ENCODE measurements at regions not wholly inside any gene's neighbourhood (a gene's known extent, or its start where the extent isn't known, plus 50 kb on each side); places are given as distances from the start of the nearest gene placed in this dataset.
"Not testable (repeated sequence)": the region's sequence is repeated elsewhere in the genome, so short reads cannot be mapped to it uniquely, and the experiment has no call there.

DNA sequence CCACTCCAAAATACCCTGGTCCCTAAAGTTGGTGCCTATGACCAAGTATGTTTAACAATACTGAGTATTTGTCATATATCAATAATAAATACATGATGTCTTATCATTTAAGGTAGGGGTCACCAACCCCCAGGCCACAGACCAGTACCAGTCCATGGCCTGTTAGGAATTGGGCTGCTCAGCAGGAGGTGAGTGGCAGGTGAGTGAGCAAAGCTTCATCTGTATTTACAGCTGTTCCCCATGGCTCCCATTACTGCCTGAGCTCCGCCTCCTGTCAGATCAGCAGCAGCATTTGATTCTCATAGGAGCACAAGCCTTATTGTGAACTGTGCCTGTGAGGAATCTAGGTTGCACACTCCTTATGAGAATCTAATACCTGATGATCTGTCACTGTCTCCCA, 126.2 kb downstream of the HNRNPD start:
- DNase-seq (ENCODE audit: low read depth in 2 of 2): no peak

DNA sequence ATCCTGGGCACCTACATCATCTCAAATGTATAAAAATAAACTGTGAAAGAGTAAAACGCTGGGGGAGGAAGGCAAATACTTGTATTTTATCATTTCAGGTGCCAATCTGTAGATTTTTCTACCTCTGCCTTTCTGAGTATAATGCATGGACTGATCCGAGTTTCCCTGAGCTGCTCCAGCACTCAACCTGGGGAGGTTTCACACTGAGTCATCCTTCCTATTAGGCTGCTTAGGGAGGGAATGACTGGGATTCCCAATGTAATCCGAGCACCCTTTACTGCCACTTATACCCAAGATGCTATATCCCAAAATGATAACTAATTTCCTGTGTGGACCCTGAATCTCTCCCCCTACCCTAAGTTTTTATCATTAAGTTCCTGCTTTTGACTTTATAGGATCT, 126.6 kb downstream of the HNRNPD start:
- DNase-seq (ENCODE audit: low read depth in 2 of 2): no peak

DNA sequence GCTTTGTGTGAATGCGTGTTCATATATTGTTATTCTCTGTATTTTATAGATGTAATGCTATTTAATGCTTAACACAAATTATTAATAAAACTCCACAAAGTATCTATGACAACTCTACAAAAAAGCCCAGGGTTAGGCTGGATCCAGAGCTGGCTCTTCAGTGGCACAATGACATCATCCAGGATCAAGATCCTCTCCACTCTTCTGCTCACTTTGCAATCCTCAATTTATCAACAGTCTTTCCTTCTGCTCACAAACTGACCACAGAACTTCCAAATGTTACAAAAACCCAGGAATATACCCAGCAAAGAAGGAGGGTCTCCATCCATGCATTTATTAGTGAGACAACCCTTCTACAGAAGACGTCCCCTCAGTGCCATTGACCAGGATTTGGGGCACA, 132.3 kb downstream of the HNRNPD start:
- no peak for DNase-seq (ENCODE audit: low read depth in 2 of 2)

DNA sequence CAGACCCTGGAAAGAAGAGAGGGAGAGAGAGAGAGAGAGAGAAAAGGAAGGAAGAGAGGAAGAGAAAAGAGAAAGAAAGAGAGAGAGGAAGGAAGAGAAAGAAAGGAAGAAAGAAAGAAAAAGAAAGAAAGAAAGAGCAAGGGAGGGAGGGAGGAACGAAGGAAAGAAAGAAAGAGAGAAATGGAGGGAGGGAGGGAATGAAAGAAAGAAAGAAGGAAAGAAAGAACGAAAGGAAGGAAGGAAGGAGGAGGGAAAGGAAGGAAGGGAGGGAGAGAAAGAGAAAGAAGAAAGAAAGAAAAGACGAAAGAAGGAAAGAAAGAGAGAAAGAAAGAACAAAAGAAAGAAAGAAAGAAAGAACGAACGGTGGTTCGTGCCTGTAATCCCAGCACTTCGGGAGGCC, 133.4 kb downstream of the HNRNPD start:
- no peak for DNase-seq (ENCODE audit: low read depth in 2 of 2)

DNA sequence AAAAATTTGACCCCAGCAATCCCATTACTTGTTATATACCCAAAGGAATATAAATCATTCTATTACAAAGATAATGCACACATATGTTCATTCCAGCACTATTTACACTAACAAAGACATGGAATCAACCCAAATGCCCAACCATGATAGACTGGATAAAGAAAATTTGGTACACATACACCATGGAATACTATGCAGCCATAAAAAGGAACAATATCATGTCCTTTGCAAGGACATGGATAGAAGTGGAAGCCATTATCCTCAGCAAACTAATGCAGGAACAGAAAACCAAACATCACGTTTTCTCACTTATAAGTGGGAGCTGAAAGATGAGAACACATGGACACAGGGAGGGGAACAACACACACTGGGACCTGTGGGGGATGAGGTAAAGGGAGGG, 136.6 kb downstream of the HNRNPD start:
- DNase-seq (ENCODE audit: low read depth in 2 of 2): not testable (repeated sequence)

- no peak for DNase-seq (ENCODE audit: low read depth in 2 of 2)
Measured at GRCh38 chr4:82235346-82235745, 138.4 kb downstream of the HNRNPD start.

DNA sequence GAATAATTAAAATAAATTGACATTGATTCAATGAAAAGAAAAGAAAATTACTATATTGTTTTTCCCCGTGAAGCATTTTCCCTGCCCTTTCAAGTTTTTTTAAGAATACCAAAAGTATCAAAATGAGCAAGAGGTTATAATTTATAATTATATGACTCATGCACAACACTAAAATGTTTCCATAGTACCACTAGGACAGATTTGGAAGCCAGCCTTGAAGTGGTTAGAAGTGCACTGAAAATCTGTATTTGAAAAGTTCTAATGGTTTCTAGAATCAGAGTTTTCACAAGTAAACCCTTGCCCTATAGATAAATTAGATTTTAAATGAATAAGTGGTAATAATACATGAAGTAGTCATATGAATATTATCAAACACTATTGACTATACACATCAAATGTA, 140.9 kb downstream of the HNRNPD start:
- no peak for DNase-seq (ENCODE audit: low read depth in 2 of 2)

DNA sequence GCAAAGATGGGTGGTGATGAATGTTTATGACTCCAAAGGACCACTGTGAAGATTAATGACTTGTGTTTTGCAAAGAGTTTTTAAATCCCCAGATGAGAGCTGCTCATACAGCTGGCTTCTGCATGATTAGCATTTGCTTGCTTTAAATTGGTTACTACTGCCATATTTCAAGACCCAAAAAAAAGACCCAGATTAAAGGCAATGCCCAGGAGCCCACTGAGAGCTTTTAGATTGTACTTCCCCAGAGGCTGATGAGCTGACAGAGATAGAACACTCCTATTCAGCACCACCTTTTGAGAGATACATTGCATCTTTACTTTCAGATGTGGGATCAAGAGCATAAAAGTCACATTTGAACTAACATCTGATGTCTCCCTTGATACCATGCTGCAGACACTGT, 142.0 kb downstream of the HNRNPD start:
- no peak for DNase-seq (ENCODE audit: low read depth in 2 of 2)

DNA sequence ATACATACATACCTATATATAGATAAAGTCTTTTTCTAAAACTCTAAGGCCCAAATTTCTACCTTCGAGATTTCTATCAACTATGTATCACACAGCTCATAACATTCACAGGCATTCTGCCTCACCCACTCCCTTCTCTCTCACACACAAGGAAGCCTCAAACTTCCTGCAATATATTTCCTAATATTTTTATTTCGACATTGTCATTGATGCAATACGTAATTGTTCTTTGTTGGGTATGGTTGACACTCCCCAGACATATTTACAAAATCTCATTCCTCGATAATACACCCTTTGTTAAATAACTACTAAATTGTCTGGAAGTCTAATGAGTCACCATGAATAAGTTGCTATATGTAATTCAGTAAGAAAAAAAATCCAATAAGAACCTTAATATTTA, 143.5 kb downstream of the HNRNPD start:
- DNase-seq (ENCODE audit: low read depth in 2 of 2): no peak

DNA sequence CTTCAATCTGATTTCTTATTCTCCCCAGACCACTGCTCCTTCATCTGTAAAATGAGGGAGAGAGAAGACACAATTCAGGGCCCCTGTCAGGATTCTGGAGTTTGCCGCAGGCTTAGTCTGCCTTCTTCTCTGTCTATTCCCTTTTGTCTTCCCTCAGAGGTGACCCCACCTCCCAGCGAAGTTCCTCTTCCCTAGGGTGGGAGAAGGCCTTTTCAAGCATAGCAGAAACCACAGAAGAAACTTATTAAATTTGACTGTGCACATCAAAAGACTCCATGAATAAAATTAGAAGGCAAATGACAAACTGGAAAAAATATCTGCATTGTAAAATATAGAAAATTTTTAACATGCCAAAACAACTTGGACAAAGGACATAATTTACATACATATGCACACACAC, 148.8 kb downstream of the HNRNPD start:
- DNase-seq (ENCODE audit: low read depth in 2 of 2): no peak

DNA sequence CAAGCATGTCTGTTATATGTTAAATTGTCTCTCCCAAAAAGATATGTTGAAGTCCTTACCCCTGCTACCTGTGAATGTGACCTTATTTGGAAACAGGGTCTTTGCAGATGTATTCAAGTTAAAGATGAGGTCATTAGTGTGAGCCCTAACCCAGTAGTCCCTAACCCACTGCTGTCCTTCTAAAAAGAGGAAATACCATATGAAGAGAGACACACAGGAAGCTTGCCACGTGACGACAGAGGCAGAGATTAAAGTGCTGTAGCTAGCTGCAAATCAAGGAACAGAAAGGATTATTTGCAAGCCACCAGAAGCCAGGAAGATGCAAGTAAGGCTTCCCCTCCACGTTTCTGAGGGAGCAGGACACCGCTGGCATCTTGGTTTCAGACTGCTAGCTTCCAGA, 150.1 kb downstream of the HNRNPD start:
- no peak for DNase-seq (ENCODE audit: low read depth in 2 of 2)

- DNase-seq (ENCODE audit: low read depth in 2 of 2): no peak
Measured at GRCh38 chr4:82219346-82219745, 154.4 kb downstream of the HNRNPD start.

DNA sequence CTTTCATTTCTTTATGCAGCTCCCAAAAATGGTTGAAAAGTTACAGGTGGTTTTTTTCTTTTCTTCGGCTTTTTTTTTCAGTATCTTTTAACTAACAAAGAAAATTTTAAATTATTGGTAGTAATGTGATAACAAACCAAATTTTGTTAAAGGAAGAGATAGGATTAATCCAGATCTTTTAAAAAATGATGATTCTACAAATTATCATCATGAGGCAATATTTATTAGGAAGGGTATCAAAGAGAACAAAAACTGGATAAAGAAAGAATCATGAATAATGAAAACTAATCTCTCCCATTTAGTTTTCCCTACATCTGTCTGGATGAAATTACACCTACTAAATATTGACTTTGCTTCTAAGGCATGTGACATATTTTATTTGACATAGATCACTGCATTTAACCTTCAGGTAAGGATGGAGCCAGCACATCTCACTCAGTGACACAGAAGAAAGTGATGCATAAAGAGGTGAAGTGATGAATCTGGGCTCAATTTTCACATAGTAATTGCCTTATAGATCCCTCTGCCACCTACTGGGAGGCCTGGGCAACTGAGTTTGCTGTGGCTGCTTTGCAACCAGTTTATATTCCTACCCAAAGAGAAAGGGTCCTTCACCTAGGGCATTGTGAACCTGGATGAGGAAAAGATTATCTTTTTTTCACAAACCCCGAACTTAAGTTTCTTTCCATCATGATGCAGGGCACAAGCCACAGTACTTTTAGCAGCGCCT, 155.6 kb downstream of the HNRNPD start:
- DNase-seq (ENCODE audit: low read depth in 2 of 2): no peak

DNA sequence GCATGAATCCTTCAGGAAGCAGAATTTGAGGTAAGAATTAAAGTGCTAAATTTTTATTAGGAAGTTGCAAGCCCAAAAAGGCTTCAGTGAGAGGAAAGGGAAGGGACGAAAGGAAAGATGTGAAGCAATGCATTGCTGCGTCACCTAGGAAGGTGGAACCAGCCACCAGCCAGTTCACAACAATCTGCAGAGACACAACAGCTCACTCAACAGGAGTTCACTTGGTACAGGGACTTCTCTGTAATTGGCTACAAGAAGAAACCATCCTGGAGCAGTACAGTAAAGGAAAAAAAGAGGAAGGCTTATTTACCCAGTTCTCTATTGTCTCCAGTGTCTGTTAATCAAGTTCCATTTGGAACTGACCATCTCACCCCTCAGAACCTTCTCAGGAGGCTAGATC, 157.6 kb downstream of the HNRNPD start:
- DNase-seq (ENCODE audit: low read depth in 2 of 2): no peak

GRCh38 chr4:82215800-82216199, 158.0 kb downstream of the HNRNPD start:
- DNase-seq (ENCODE audit: low read depth in 2 of 2): no peak

DNA sequence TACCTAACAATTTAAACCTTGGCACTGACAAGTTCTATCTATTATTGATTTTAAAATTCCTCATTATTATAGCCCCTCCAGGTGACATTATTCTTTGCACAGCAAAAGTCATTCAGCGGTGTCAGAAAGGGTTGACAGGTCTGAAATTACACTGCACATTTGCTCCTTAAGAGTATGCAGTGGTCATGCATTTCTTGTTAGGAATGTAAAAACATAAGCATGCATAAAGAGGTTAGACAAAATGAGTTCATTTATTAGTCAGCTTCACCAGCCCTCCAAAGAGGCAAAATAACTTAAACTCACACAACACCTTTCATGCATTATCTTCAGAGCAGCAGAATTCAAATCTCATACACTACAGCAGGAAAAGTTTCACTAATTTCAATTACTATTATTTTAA, 158.8 kb downstream of the HNRNPD start:
- DNase-seq (ENCODE audit: low read depth in 2 of 2): no peak

DNA sequence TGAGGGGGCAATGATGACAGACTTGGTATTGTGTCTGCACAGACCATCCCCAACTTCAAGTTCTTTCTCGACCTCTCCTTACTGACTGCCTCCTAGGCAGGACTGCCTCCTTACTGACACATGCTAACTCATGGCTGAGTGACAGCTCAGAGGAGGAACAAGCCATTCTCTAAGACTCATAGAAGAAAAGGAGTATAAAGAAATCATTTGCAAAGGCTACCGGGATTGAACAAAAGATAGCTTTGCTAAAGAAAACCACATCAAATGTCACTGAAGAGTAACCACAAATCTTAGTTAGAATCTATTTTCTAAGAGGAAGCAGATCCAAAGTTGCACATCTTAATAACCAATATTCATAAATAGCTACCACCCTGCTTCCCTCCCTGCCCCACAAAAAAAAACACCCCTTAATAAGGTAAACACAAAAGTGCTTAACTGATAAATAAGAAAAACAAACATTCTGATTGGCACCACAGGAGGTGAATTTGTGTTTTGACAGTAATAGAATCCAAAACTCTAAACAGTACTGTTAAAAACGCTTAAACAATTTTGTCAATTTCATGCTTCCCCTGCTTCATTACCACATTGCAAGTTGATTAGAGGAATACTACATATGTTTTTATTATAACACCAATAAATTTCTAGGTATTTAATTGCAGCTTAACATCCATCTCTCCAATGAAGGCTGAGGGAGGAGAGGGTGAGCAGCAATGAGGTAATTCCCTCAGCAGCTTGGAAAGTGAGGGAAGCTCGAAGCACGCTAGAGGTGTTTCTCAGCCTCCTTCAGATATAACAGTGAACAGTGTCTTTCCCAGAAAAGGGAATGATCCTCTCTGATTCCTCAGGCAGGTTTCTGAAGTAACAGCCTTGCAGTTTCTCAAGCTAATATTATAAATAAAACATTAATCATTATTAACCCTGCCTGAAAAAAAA, 160.0 kb downstream of the HNRNPD start:
- no peak for DNase-seq (ENCODE audit: low read depth in 2 of 2)

- no peak for DNase-seq (ENCODE audit: low read depth in 2 of 2)
Measured at GRCh38 chr4:82201805-82202641, 171.8 kb downstream of the HNRNPD start.

DNA sequence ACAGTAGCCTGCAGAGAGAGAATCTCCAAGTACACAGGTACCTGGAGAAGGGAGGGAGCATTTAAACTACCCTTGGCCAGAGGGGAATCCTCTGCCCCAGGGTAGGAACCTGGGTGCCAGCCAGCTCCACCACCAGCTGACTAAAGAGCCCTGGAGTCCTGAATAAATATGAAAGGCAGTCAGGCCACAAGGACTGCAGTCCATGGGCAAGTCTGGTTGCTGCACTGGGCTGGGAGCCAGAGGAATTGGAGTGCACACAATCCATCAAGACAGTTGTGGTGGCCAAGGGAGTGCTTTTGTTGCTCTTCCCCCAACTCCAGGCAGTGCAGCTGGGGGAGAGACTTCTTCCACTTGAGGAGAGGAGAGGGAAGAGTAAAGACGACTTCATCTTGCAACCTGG, 172.5 kb downstream of the HNRNPD start:
- DNase-seq (ENCODE audit: low read depth in 2 of 2): no peak

- DNase-seq (ENCODE audit: low read depth in 2 of 2): no peak
Measured at GRCh38 chr4:82200046-82200445, 173.7 kb downstream of the HNRNPD start.

DNA sequence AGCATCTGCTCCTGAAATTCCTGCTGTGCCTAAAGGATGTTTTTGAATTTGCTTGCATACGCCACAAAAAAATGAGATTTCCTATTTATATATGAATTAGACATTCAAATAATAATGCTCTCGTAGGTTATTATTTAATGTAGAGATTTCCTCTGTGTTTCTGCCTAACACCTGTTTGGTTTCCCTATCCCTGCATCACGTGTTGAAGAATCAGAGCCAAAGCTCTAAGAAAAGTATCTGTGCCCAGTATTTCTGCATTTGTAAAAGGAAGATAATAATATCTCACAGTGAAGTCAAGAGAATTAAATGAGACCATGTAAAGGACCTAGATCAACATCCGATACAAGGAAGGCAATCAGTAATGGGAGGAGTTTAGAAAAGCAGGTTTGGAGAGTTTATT, 179.5 kb downstream of the HNRNPD start:
- no peak for DNase-seq (ENCODE audit: low read depth in 2 of 2)

GRCh38 chr4:82192017-82192673, 181.6 kb downstream of the HNRNPD start:
- DNase-seq (ENCODE audit: low read depth in 2 of 2): no peak

Measured in stimulated activated CD8-positive, alpha-beta memory T cell treated with anti-CD3 and anti-CD28 coated beads, Interleukin-15, amount 100 ng/mL, for 4 hours (primary cell).